Fibroblast of skin of abdomen (primary cell): ENCODE measurements at regions not wholly inside any gene's neighbourhood (a gene's known extent, or its start where the extent isn't known, plus 50 kb on each side); places are given as distances from the start of the nearest gene placed in this dataset.
"Not testable (repeated sequence)": the region's sequence is repeated elsewhere in the genome, so short reads cannot be mapped to it uniquely, and the experiment has no call there.

Experiments used
- DNase-seq: peaks from one replicate; pipeline ENCODE4 v3.0.0-alpha.2; 2013

DNA sequence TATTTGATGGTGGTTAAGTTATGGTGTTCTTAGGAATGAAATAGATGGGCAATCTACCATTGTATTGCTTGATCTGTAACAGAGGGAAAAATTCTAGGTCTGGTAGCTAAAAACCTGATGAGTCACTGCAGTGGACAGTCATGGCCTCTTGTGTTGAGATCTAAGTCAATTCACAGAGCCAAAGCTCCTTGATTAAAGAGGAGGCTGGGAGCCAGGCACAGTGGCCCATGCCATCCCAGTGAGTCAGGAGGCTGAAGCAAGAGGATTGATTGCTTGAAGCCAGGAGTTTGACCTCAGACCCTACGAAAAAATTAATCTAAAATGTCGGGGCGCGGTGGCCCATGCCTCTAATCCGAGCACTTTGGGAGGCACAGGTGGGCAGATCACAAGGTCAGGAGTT, 67.1 kb upstream of the KPNA3 start:
- DNase-seq, result peak; percentile 91

DNA sequence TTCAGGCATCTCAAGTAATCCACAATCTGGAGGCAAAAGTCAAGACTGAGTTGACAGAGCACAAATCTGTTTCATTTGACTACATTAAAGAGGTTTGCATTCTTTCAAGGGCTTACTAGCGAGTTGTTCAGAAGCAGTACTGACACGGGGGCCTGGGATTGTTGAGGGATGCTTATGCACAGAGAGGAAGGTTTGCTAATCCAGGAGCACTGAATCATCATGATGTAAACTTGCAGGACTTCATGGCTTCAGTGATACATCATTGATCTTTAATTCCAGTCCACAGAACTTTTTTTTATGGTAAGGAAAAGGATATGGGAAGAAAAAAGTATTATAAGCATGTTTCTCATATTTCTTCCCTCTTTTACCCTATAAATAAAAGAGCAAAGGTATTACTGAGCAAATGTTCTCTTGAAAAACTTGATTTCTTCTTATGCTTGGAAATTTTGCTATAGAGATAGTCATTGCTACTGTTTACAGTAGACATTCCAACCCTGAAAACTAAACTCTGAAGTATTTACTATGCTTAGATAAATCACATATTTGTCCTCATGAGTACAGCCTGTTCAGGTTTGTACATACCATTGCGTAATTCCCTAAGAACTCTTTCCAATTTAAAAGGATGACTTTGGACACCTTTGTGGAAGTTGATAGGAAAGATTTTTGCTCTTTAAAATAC, 65.8 kb upstream of the KPNA3 start:
- DNase-seq, result peak; percentile 97

DNA sequence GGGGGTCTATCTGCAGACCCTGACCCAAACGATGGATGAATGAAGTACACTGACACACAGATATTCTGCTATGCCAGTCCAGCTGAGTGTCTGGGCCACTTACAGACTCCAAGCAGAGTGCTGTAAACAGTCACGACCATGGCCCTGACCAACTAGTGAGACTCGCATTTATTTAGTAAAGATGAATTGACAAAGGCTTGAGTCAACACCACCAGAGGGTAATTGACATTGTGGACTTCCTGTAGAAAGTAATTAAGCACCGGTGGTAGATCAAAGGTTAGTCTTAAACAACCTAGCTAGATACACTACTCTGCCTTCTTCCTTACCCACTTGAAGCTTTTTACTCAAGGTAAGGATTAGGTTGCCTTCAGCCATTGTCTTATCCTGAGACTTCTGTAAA, 63.4 kb upstream of the KPNA3 start:
- no peak for DNase-seq

DNA sequence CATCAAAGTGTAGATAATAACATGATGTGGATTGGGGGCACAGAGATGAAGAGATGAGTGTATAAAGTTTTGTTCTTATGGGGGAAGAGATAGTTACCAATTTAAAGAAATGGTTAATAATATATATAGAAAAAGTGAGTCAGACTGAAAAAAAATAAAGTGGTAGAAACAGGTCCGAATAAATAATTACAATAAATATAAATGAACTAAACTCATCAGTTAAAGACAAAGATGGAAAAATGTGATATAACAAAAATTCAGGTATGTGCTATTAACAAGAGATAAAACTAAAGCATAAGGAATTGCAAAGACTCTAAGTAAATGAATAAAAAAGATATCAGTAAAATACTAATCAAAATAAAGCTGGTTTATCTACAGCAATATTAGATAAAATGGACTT, 61.1 kb upstream of the KPNA3 start:
- no peak for DNase-seq

DNA sequence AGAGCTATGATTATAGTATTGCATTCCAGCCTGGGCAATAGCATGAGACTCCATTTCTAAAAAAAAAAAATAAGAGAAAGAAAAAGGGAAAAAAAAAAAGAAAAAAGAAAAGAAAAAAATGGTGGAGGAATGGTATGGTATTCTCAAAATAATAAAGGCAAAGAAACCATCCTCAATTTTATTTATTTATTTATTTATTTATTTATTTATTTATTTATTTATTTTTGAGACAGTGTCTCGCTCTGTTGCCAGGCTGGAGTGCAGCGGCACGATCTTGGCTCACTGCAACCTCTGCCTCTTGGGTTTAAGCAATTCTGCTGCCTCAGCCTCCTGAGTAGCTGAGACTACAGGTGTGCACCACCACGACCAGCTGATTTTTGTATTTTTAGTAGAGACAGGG, 60.0 kb upstream of the KPNA3 start:
- not testable (repeated sequence) for DNase-seq

DNA sequence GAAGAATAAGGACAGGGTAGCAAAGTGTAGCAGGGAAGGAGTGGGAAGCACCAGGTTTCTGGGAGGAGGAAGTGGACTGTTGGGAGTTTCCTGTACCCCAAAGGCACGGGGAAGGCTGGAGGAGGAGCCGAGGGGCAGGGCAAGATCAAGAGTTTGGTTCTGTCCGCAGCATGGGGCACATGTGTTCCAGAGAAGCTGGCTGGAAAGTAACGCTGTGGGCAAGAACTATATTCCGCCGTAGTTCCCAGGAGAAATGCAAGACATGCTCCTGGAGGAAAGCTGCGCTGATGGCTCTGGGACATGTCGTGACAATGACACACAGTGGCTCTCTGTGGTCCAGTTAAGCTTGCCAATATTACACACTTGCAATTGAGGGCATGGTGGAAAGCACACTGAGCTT, 51.7 kb upstream of the KPNA3 start:
- DNase-seq, result no peak
